Naive thymus-derived CD4-positive, alpha-beta T cell (primary cell): ENCODE measurements at regions not wholly inside any gene's neighbourhood (a gene's known extent, or its start where the extent isn't known, plus 50 kb on each side); places are given as distances from the start of the nearest gene placed in this dataset.

Source experiments
- ATAC-seq: fragments of 150-1000 bp; cut with Tn5 transposase; 2 replicates; pipeline ENCODE4 v1.10.0; 2021; ENCODE audit warnings: mild to moderate bottlenecking, moderate library complexity
- CTCF ChIA-PET: fragments of 350-600 bp; sonication (Branson Sonifier 250); formaldehyde crosslinking; loops from one replicate; lab custom pipeline; 2021; ENCODE audit warnings: antibody characterized with exemption; lab: Charles Lee
- POLR2A ChIA-PET: fragments of 350-600 bp; sonication (Branson Sonifier 250); formaldehyde crosslinking; loops from one replicate; lab custom pipeline; 2021; ENCODE audit warnings: antibody characterized with exemption, inconsistent platforms; lab: Charles Lee
- DNase-seq, 9 donors: peaks; one replicate each; pipeline versions ENCODE4 v3.0.0 to v3.0.0-alpha.2; 2020 to 2022; ENCODE audit warnings: mixed read lengths in 1 of 9
- H3K27ac ChIP-seq: one replicate; pipeline ENCODE4 v1.7.0; 2013; ENCODE audit warnings: mild to moderate bottlenecking, low read depth, low read length, moderate library complexity
- H3K27me3 ChIP-seq, 2 donors: one replicate each; pipeline ENCODE4 v1.7.0; 2013; ENCODE audit warnings: low read length in 2 of 2, mild to moderate bottlenecking in 2 of 2, moderate library complexity in 2 of 2; ENCODE audit not compliant: control insufficient read depth in 2 of 2, insufficient read depth in 2 of 2
- H3K36me3 ChIP-seq, 3 experiments: 1 replicate in 2 of 3; 2 replicates in 1 of 3; pipeline ENCODE4 v1.7.0; 2013; ENCODE audit warnings: low read length in 3 of 3, mild to moderate bottlenecking in 3 of 3, moderate library complexity in 1 of 3; ENCODE audit not compliant: insufficient read depth in 3 of 3, control insufficient read depth in 2 of 3
- H3K4me1 ChIP-seq, 2 donors: one replicate each; pipeline ENCODE4 v1.7.0; 2013; ENCODE audit warnings: low read length in 2 of 2, mild to moderate bottlenecking in 2 of 2, moderate library complexity in 1 of 2; ENCODE audit not compliant: control insufficient read depth in 2 of 2, insufficient read depth in 2 of 2
- H3K4me3 ChIP-seq: 2 replicates; pipeline ENCODE4 v1.7.0; 2013; ENCODE audit warnings: mild to moderate bottlenecking, low read length
- H3K9me3 ChIP-seq, 3 experiments: 1 replicate in 2 of 3; 2 replicates in 1 of 3; pipeline ENCODE4 v1.7.0; 2013; ENCODE audit warnings: low read length in 3 of 3; ENCODE audit not compliant: control insufficient read depth in 2 of 3
- H3K27ac Mint-ChIP-seq, 9 donors: one replicate each; pipeline ENCODE4 v1.8.0; 2020 to 2022; ENCODE audit warnings: mixed read lengths in 9 of 9, mild to moderate bottlenecking in 8 of 9, moderate library complexity in 5 of 9, inconsistent platforms in 2 of 9
- H3K27me3 Mint-ChIP-seq, 5 donors: one replicate each; pipeline ENCODE4 v1.8.0; 2021 to 2022; ENCODE audit warnings: mixed read lengths in 5 of 5, mild to moderate bottlenecking in 1 of 5
- H3K36me3 Mint-ChIP-seq, 5 donors: one replicate each; pipeline ENCODE4 v1.8.0; 2020 to 2022; ENCODE audit warnings: mixed read lengths in 5 of 5, mild to moderate bottlenecking in 3 of 5, inconsistent platforms in 1 of 5
- H3K4me1 Mint-ChIP-seq, 7 donors: one replicate each; pipeline ENCODE4 v1.8.0; 2020 to 2022; ENCODE audit warnings: mixed read lengths in 7 of 7, mild to moderate bottlenecking in 3 of 7, inconsistent platforms in 1 of 7
- H3K4me3 Mint-ChIP-seq, 10 donors: one replicate each; pipeline ENCODE4 v1.8.0; 2020 to 2022; ENCODE audit warnings: mild to moderate bottlenecking in 10 of 10, mixed read lengths in 10 of 10, moderate library complexity in 6 of 10, inconsistent platforms in 2 of 10
- H3K9me3 Mint-ChIP-seq, 11 donors: one replicate each; pipeline ENCODE4 v1.8.0; 2020 to 2022; ENCODE audit warnings: mixed read lengths in 11 of 11, mild to moderate bottlenecking in 4 of 11, inconsistent platforms in 1 of 11, moderate library complexity in 1 of 11
- intact Hi-C, 2 donors: fragments of 100-400 bp; cut with micrococcal nuclease; formaldehyde crosslinking; loops; one replicate each; pipeline ENCODE4 v1.15.1; 2023

DNA sequence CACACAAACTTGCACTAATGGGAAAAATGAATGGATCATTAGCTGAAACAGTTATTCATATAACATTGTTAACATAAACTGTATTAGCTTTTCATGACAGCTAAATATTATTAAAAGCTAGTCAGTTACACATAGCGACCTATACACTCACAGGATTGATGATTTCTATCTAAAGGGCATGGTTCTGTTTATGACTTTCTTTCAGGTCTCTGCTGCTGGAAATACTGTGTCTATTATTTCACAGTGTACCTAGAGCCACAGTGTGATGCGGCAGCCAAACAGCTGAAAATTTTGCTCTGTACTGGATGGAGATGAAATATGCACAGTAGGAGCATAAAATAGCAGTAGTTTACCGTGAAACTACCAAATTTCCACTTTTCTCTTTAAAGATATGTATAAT is 341.1 kb downstream of the FSCB start:
- no peak for DNase-seq
- Mint-ChIP-seq H3K4me1 (no peaks in the 10 kb centered on the region), H3K27me3 (no peaks in the 10 kb centered on the region), H3K27ac (no peak overlapping the region), H3K4me3 (no peak overlapping the region), H3K36me3 (no peaks in the 10 kb centered on the region), H3K9me3 (peaks cover 0 to 13% (median 7%) of the 10 kb centered on the region in 11 donors)
- POLR2A ChIA-PET: no interaction called here
- Histone ChIP-seq H3K9me3 (no peaks in the 10 kb centered on the region), H3K27ac (no peak overlapping the region), H3K27me3 (no peaks in the 10 kb centered on the region), H3K36me3 (no peaks in the 10 kb centered on the region), H3K4me1 (no peaks in the 10 kb centered on the region), H3K4me3 (no peak overlapping the region)
- CTCF ChIA-PET: no interaction called here
- intact Hi-C loops: no loop called here
- no peak for ATAC-seq

DNA sequence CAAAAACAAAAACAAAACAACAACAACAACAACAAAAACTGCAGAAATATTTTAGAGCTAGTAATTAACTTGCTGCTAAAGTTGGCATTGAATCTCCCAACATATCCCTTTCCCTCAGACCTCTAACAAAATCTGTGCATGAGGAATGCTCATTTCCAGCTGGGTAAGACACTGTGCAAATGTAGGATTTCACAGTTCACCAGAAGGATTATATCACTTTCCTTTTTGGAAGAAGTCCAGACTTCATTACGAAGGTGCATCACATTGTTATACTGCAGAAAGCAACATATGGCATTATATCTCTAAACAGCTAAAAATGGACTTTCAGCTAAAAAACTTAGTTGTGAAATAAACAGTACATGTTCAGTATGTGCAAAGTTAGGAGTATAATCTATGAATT is 341.8 kb downstream of the FSCB start:
- no peaks in the 10 kb centered on the region for H3K27me3 ChIP-seq
- Mint-ChIP-seq H3K36me3 (no peaks in the 10 kb centered on the region), H3K27me3 (no peaks in the 10 kb centered on the region), H3K27ac (no peak overlapping the region), H3K4me3 (no peak overlapping the region), H3K9me3 (peaks cover 0 to 13% (median 7%) of the 10 kb centered on the region in 11 donors), H3K4me1 (no peaks in the 10 kb centered on the region)
- ChIA-PET CTCF (no interaction called here), POLR2A (no interaction called here)
- no peaks in the 10 kb centered on the region for H3K36me3 ChIP-seq
- intact Hi-C loops: no loop called here
- ATAC-seq (no peak), DNase-seq (no peak)
- no peaks in the 10 kb centered on the region for H3K9me3 ChIP-seq
- H3K4me1 ChIP-seq: no peaks in the 10 kb centered on the region
- no peak overlapping the region for H3K27ac ChIP-seq
- H3K4me3 ChIP-seq: no peak overlapping the region

DNA sequence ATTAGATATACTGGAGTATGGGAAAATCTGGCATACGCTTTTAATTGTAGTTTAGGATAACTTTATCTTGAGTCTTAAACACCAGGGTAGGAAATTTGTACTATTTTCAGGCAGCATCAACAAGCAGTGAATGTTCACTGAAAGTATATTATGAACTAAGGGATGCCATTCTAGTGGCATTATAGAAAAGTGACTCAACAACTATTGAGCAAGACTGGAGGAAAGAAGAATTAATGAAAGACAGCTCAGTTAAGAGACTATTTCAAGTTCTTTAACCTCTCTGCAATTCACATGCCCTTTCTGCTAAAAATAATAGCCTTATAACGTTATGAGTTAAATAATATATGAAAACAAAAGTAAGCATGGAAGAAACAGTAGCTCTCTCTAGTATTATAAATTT is 343.1 kb downstream of the FSCB start:
- Histone ChIP-seq H3K36me3 (no peaks in the 10 kb centered on the region), H3K4me3 (no peak overlapping the region), H3K27ac (no peak overlapping the region), H3K27me3 (no peaks in the 10 kb centered on the region), H3K4me1 (no peaks in the 10 kb centered on the region), H3K9me3 (no peaks in the 10 kb centered on the region)
- Mint-ChIP-seq H3K4me1 (no peaks in the 10 kb centered on the region), H3K36me3 (no peaks in the 10 kb centered on the region), H3K27me3 (no peaks in the 10 kb centered on the region), H3K27ac (no peak overlapping the region), H3K4me3 (no peak overlapping the region), H3K9me3 (peaks cover 0 to 13% (median 7%) of the 10 kb centered on the region in 11 donors)
- intact Hi-C loops: no loop called here
- POLR2A ChIA-PET: no interaction called here
- ATAC-seq (no peak), DNase-seq (no peak)
- CTCF ChIA-PET: no interaction called here

DNA sequence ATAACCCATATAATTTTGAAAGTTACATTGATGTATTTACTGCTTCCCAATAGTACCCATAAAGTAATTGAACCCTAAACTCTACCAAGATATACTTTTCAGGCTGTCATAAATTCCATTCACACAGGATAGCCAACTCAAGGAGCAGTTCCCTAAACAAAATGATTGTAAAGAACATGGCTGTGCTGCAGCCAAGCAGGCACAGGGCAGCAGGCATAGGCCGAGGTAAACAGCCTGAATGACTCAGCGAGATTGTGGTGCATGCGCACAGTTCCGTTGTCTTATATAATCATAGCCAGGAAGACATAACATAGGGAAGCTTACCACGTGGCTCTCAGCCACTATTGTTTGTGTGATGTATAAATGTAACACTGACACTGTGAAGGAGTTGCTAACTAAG is 344.9 kb downstream of the FSCB start:
- Mint-ChIP-seq H3K27ac (no peak overlapping the region), H3K9me3 (peaks cover 2 to 15% (median 8%) of the 10 kb centered on the region in 11 donors), H3K4me3 (no peak overlapping the region), H3K36me3 (no peaks in the 10 kb centered on the region), H3K4me1 (no peaks in the 10 kb centered on the region), H3K27me3 (no peaks in the 10 kb centered on the region)
- no peaks in the 10 kb centered on the region for H3K9me3 ChIP-seq
- H3K4me3 ChIP-seq: no peak overlapping the region
- CTCF ChIA-PET: no interaction called here
- ATAC-seq (no peak), DNase-seq (no peak)
- H3K27ac ChIP-seq: no peak overlapping the region
- no peaks in the 10 kb centered on the region for H3K36me3 ChIP-seq
- no peaks in the 10 kb centered on the region for H3K4me1 ChIP-seq
- POLR2A ChIA-PET: no interaction called here
- H3K27me3 ChIP-seq: no peaks in the 10 kb centered on the region
- intact Hi-C loops: no loop called here

DNA sequence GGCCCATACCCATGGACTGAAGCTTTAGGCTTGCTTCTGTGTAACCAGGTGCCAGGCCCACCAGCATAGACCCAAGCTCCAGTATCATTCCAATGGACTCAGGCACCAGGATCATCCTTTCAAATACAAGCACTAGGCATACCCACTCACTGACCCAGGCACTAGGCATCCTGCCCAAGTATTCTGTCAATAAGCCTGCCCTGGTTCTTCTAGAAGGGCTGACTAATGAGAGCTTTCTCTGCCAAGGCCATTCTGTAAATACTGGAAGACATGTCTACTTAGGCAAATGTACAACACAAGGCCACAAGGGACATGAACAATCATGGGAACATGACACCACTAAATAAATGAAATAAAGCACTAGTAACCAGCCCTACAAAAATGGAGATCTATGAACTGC is 352.2 kb downstream of the FSCB start:
- H3K27me3 Mint-ChIP-seq: no peaks in the 10 kb centered on the region
- H3K27ac ChIP-seq: no peak overlapping the region
- peaks cover 3 to 29% (median 17%) of the 10 kb centered on the region in 11 donors for H3K9me3 Mint-ChIP-seq
- H3K4me3 Mint-ChIP-seq: no peak overlapping the region
- no peaks in the 10 kb centered on the region for H3K4me1 ChIP-seq
- ATAC-seq: no peak
- no peaks in the 10 kb centered on the region for H3K27me3 ChIP-seq
- no peaks in the 10 kb centered on the region for H3K36me3 Mint-ChIP-seq
- no peaks in the 10 kb centered on the region for H3K4me1 Mint-ChIP-seq
- no peak for DNase-seq
- H3K4me3 ChIP-seq: no peak overlapping the region
- H3K27ac Mint-ChIP-seq: no peak overlapping the region
- no peaks in the 10 kb centered on the region for H3K36me3 ChIP-seq
- intact Hi-C loops: no loop called here
- ChIA-PET POLR2A (no interaction called here), CTCF (no interaction called here)
- H3K9me3 ChIP-seq: no peaks in the 10 kb centered on the region

DNA sequence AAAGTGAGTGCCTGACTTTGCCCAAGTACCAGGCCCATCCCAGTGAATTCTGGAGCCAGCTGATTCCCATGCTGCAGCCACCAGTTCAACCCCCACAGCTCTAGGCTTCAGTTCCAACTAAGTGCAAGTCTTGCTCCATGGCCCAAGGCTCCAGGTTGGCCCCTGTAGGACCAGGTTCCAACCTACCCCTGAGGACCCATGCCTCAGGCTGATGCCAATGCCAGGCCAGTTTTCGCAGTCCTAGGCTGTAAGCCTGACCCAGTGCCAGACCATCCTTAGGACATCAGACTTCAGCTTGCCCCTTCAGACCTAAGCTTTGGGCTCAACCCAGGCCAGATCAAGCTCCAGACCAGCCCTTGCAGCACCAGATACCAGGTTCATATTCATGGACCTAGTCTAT is 352.6 kb downstream of the FSCB start:
- ATAC-seq: no peak
- Mint-ChIP-seq H3K9me3 (peaks cover 3 to 29% (median 17%) of the 10 kb centered on the region in 11 donors), H3K4me1 (no peaks in the 10 kb centered on the region), H3K36me3 (no peaks in the 10 kb centered on the region), H3K27ac (no peak overlapping the region), H3K27me3 (no peaks in the 10 kb centered on the region), H3K4me3 (no peak overlapping the region)
- Histone ChIP-seq H3K27ac (no peak overlapping the region), H3K9me3 (no peaks in the 10 kb centered on the region), H3K4me1 (no peaks in the 10 kb centered on the region), H3K36me3 (no peaks in the 10 kb centered on the region), H3K4me3 (no peak overlapping the region), H3K27me3 (no peaks in the 10 kb centered on the region)
- CTCF ChIA-PET: no interaction called here
- POLR2A ChIA-PET: no interaction called here
- no peak for DNase-seq
- intact Hi-C loops: no loop called here

DNA sequence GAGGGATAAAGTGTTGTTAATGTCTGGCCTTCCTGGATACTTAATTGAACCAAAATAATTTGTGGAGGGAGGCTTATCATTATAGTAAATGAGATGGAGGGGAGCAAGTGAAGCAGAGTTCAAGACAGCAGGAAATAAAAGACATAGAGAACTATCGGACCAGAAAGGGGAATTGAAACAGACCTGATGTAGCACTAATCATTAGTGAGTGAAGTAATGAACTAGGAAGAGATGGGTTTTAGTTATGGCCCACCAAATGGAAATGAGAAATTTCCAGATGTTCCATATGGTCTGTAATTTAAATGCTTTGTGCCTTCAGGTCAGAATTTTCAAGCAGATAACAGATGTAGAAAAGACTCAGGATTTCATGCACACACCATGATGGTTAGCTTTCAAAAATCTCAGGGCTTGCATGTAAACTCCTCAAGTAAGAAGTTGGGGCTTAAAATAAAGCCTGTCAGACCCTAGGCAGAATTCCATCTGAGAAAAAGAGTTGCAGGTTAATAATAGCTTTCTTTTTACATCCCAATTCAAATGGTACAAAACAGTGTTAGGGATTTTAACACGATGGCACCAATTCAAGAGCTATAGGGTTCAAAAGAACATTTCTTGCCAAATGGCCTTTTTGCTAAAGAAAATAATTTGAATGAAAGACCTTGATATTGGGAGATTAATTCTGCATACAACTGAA is 355.8 kb downstream of the FSCB start:
- Mint-ChIP-seq H3K4me3 (no peak overlapping the region), H3K9me3 (peaks cover 2 to 17% (median 8%) of the 10 kb centered on the region in 11 donors), H3K27ac (no peak overlapping the region), H3K4me1 (no peaks in the 10 kb centered on the region), H3K27me3 (no peaks in the 10 kb centered on the region), H3K36me3 (no peaks in the 10 kb centered on the region)
- ATAC-seq: no peak
- Histone ChIP-seq H3K4me1 (no peaks in the 10 kb centered on the region), H3K4me3 (no peak overlapping the region), H3K36me3 (no peaks in the 10 kb centered on the region), H3K27me3 (no peaks in the 10 kb centered on the region), H3K9me3 (no peaks in the 10 kb centered on the region), H3K27ac (no peak overlapping the region)
- intact Hi-C loops: no loop called here
- ChIA-PET CTCF (no interaction called here), POLR2A (no interaction called here)
- no peak for DNase-seq
